Ascending aorta (tissue), 2 donors: ENCODE measurements at regions not wholly inside any gene's neighbourhood (a gene's known extent, or its start where the extent isn't known, plus 50 kb on each side); places are given as distances from the start of the nearest gene placed in this dataset.

Experiments used
- DNase-seq, 2 donors: peaks; one replicate each; pipeline ENCODE4 v3.0.0-alpha.2; 2019; ENCODE audit warnings: low spot score in 2 of 2
- H3K27ac ChIP-seq, 2 donors: fragments of 200-600 bp; sonication (generic); one replicate each; pipeline ENCODE4 v1.5.1; 2016 to 2017; ENCODE audit warnings: mild to moderate bottlenecking in 1 of 2
- H3K27me3 ChIP-seq: fragments of 200-600 bp; sonication (generic); one replicate; pipeline ENCODE4 v1.5.1; 2017
- H3K36me3 ChIP-seq, 2 donors: fragments of 200-600 bp; sonication (generic); one replicate each; pipeline ENCODE4 v1.5.1; 2016
- H3K4me1 ChIP-seq, 2 donors: fragments of 200-600 bp; sonication (generic); one replicate each; pipeline ENCODE4 v1.5.1; 2016 to 2017; ENCODE audit warnings: mild to moderate bottlenecking in 1 of 2
- H3K4me3 ChIP-seq, 2 donors: fragments of 200-600 bp; sonication (generic); one replicate each; pipeline ENCODE4 v1.5.1; 2016 to 2017; ENCODE audit warnings: mild to moderate bottlenecking in 1 of 2
- H3K9me3 ChIP-seq, 2 donors: fragments of 200-600 bp; sonication (generic); one replicate each; pipeline ENCODE4 v1.5.1; 2016
- CTCF ChIP-seq, 3 experiments: fragments of 200-600 bp in 2 of 3; fragments of 450-650 bp in 1 of 3; sonication (generic) in 2 of 3; IDR thresholded peaks; one replicate each; pipeline ENCODE4 v1.5.1; 2016 to 2019; ENCODE audit warnings: antibody characterized with exemption in 3 of 3, mild to moderate bottlenecking in 1 of 3, moderate library complexity in 1 of 3
- intact Hi-C: fragments of 100-400 bp; cut with DNase I; formaldehyde crosslinking; loops from one replicate; pipeline ENCODE4 v1.15.1; 2023

GRCh38 chrX:33831211-33831610 is 300.9 kb downstream of the FAM47A start:
- no peaks in the 10 kb centered on the region for H3K4me1 ChIP-seq
- H3K36me3 ChIP-seq: no peaks in the 10 kb centered on the region
- H3K9me3 ChIP-seq: peaks cover 0 to 8% of the 10 kb centered on the region in 2 donors
- intact Hi-C loops: no loop called here
- no peaks in the 10 kb centered on the region for H3K27me3 ChIP-seq
- no peak for TF ChIP-seq CTCF (IDR thresholded peaks at IDR 0.05)
- no peak for DNase-seq
- no peak overlapping the region for H3K4me3 ChIP-seq
- no peak overlapping the region for H3K27ac ChIP-seq

GRCh38 chrX:33817266-33817665 is 314.8 kb downstream of the FAM47A start:
- DNase-seq: no peak
- intact Hi-C loops: no loop called here
- H3K27ac ChIP-seq: no peak overlapping the region

GRCh38 chrX:33808636-33809035 is 323.5 kb downstream of the FAM47A start:
- no peaks in the 10 kb centered on the region for H3K36me3 ChIP-seq
- DNase-seq: no peak
- H3K27me3 ChIP-seq: no peaks in the 10 kb centered on the region
- no peak overlapping the region for H3K27ac ChIP-seq
- intact Hi-C loops: no loop called here
- H3K4me3 ChIP-seq: no peak overlapping the region
- TF ChIP-seq CTCF (IDR thresholded peaks at IDR 0.05): no peak
- H3K9me3 ChIP-seq: no peaks in the 10 kb centered on the region
- no peaks in the 10 kb centered on the region for H3K4me1 ChIP-seq

More at GRCh38 chrX:33817266-33817665, 314.8 kb downstream of the FAM47A start:
- no peaks in the 10 kb centered on the region for H3K27me3 ChIP-seq
- no peaks in the 10 kb centered on the region for H3K36me3 ChIP-seq
- no peaks in the 10 kb centered on the region for H3K4me1 ChIP-seq
- no peak overlapping the region for H3K4me3 ChIP-seq
- TF ChIP-seq CTCF (IDR thresholded peaks at IDR 0.05): no peak
- no peaks in the 10 kb centered on the region for H3K9me3 ChIP-seq

GRCh38 chrX:33784548-33784947 is 347.6 kb downstream of the FAM47A start:
- H3K27ac ChIP-seq: no peak overlapping the region
- H3K4me1 ChIP-seq: no peaks in the 10 kb centered on the region
- no peaks in the 10 kb centered on the region for H3K27me3 ChIP-seq
- no peak overlapping the region for H3K4me3 ChIP-seq
- no peak for DNase-seq
- H3K9me3 ChIP-seq: no peaks in the 10 kb centered on the region
- no peaks in the 10 kb centered on the region for H3K36me3 ChIP-seq
- no peak for TF ChIP-seq CTCF (IDR thresholded peaks at IDR 0.05)
- intact Hi-C loops: no loop called here

- no peaks in the 10 kb centered on the region for H3K27me3 ChIP-seq
- no peak for DNase-seq
- no peak for TF ChIP-seq CTCF (IDR thresholded peaks at IDR 0.05)
Observed at GRCh38 chrX:33741807-33742206, 390.3 kb downstream of the FAM47A start.

GRCh38 chrX:33735182-33735581 is 396.9 kb downstream of the FAM47A start:
- no peak for TF ChIP-seq CTCF (IDR thresholded peaks at IDR 0.05)

More at GRCh38 chrX:33741807-33742206, 390.3 kb downstream of the FAM47A start:
- Histone ChIP-seq H3K4me1 (no peaks in the 10 kb centered on the region), H3K36me3 (no peaks in the 10 kb centered on the region), H3K9me3 (peaks cover 0 to 3% of the 10 kb centered on the region in 2 donors), H3K4me3 (no peak overlapping the region), H3K27ac (no peak overlapping the region)
- intact Hi-C loops: no loop called here

More at GRCh38 chrX:33735182-33735581, 396.9 kb downstream of the FAM47A start:
- no peaks in the 10 kb centered on the region for H3K27me3 ChIP-seq
- no peak for DNase-seq
- no peaks in the 10 kb centered on the region for H3K4me1 ChIP-seq
- H3K4me3 ChIP-seq: no peak overlapping the region
- no peaks in the 10 kb centered on the region for H3K36me3 ChIP-seq
- intact Hi-C loops: no loop called here
- peaks cover 0 to 3% of the 10 kb centered on the region in 2 donors for H3K9me3 ChIP-seq
- H3K27ac ChIP-seq: no peak overlapping the region
